ENCODE measurements at regions not wholly inside any gene's neighbourhood (a gene's known extent, or its start where the extent isn't known, plus 50 kb on each side); places are given as distances from the start of the nearest gene placed in this dataset.

DNA sequence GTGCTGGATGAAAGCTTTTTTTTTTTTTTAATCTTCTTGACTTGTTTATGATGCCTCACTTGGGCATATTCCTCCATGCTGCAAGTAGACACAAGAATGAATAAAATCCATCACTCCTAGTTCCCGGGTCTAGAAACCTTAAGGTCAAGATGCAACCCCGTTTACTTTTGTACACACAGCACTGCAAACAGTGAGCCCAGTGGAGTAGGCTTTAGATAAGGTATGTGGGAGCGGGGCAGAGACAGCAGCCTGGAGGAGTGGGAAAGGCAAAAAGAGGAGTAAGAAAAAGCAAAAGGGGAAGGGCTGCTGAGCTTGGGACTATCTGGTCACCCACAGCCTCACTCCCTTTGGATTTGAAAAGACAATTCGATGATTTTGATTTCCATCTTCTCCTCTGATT, 429.8 kb upstream of the ARGLU1 start:
- H3K27ac ChIP-seq (ENCODE audit: low read length), result peak overlapping the region; percentile 38
- no peaks in the 10 kb centered on the region for H3K36me3 ChIP-seq (ENCODE audit: insufficient read depth, low read length)
- TF ChIP-seq RAD21 (conservative IDR thresholded peaks at IDR 0.05) (no peak), POLR2AphosphoS5 (IDR thresholded peaks at IDR 0.05) (no peak), SMC3 (conservative IDR thresholded peaks at IDR 0.05; ENCODE audit: poor library complexity) (no peak), TAF1 (IDR thresholded peaks at IDR 0.05; ENCODE audit: low read depth) (no peak), EP300 (conservative IDR thresholded peaks at IDR 0.05; ENCODE audit: poor library complexity, severe bottlenecking) (no peak), EZH2 (IDR thresholded peaks at IDR 0.05; ENCODE audit: borderline replicate concordance, insufficient read depth, low read length, poor library complexity, severe bottlenecking) (no peak), MXI1 (conservative IDR thresholded peaks at IDR 0.05; ENCODE audit: poor library complexity, severe bottlenecking) (no peak)
- TF ChIP-seq, protein P1, sequence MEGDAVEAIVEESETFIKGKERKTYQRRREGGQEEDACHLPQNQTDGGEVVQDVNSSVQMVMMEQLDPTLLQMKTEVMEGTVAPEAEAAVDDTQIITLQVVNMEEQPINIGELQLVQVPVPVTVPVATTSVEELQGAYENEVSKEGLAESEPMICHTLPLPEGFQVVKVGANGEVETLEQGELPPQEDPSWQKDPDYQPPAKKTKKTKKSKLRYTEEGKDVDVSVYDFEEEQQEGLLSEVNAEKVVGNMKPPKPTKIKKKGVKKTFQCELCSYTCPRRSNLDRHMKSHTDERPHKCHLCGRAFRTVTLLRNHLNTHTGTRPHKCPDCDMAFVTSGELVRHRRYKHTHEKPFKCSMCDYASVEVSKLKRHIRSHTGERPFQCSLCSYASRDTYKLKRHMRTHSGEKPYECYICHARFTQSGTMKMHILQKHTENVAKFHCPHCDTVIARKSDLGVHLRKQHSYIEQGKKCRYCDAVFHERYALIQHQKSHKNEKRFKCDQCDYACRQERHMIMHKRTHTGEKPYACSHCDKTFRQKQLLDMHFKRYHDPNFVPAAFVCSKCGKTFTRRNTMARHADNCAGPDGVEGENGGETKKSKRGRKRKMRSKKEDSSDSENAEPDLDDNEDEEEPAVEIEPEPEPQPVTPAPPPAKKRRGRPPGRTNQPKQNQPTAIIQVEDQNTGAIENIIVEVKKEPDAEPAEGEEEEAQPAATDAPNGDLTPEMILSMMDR (IDR thresholded peaks at IDR 0.05; ENCODE audit: poor library complexity, severe bottlenecking), result no peak
- TF ChIP-seq, protein P2, sequence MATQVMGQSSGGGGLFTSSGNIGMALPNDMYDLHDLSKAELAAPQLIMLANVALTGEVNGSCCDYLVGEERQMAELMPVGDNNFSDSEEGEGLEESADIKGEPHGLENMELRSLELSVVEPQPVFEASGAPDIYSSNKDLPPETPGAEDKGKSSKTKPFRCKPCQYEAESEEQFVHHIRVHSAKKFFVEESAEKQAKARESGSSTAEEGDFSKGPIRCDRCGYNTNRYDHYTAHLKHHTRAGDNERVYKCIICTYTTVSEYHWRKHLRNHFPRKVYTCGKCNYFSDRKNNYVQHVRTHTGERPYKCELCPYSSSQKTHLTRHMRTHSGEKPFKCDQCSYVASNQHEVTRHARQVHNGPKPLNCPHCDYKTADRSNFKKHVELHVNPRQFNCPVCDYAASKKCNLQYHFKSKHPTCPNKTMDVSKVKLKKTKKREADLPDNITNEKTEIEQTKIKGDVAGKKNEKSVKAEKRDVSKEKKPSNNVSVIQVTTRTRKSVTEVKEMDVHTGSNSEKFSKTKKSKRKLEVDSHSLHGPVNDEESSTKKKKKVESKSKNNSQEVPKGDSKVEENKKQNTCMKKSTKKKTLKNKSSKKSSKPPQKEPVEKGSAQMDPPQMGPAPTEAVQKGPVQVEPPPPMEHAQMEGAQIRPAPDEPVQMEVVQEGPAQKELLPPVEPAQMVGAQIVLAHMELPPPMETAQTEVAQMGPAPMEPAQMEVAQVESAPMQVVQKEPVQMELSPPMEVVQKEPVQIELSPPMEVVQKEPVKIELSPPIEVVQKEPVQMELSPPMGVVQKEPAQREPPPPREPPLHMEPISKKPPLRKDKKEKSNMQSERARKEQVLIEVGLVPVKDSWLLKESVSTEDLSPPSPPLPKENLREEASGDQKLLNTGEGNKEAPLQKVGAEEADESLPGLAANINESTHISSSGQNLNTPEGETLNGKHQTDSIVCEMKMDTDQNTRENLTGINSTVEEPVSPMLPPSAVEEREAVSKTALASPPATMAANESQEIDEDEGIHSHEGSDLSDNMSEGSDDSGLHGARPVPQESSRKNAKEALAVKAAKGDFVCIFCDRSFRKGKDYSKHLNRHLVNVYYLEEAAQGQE (IDR thresholded peaks at IDR 0.05; ENCODE audit: borderline replicate concordance), result no peak
- no peak overlapping the region for H3K4me3 ChIP-seq (ENCODE audit: low read length)
- no peaks in the 10 kb centered on the region for H4K20me1 ChIP-seq (ENCODE audit: insufficient read depth)
- no peaks in the 10 kb centered on the region for H3K9me3 ChIP-seq (ENCODE audit: low read length)
- H3K79me2 ChIP-seq (replicated peaks; ENCODE audit: insufficient read depth, low read length), result no peaks in the 10 kb centered on the region
- no peak overlapping the region for H3K9ac ChIP-seq (ENCODE audit: low read length)
- no peak overlapping the region for H2AFZ ChIP-seq (ENCODE audit: low read depth, low read length)
- no peak overlapping the region for H3K4me2 ChIP-seq (ENCODE audit: low read length)
- H3K27me3 ChIP-seq (ENCODE audit: insufficient read depth, low read depth, low read length), result no peaks in the 10 kb centered on the region
- no peaks in the 10 kb centered on the region for H3F3A ChIP-seq (ENCODE audit: insufficient read depth, low read length, poor library complexity, severe bottlenecking)
- H3K9me2 ChIP-seq (ENCODE audit: insufficient read depth, low read length), result no peaks in the 10 kb centered on the region

DNA sequence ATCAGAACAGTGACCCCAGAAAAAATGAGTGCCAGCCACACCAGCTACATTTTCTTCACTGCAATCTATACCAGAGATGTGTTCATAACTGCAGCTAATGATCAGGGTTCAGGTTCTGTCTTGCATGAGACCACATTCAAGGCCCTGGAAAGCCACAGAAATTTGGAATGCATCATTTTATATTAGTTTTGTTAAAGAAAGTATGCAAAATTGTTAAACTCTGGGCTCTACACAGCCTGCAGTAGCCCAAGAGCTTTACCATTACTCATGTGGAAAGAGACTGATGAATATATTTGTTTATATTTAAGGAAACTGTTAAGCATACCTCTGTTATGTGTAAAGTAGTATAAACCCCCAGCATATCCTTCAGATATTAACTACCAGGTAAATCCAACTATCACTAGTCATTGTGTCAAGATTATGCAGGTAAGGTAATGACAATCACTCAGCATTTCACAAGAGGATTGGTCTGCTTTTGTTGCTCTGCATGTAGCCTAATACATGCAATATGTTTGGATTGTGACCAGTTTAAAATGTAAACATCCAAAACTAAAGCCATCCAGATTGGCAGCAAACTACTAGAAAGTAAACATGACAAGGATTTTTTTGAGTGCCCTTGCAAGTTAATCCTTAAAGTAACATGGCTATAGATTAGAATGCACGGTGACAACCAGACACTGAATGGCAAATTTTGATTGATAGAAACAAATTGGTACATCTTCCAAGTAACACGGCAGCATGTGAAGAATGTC, 429.1 kb upstream of the ARGLU1 start:
- TF ChIP-seq, protein P1 (IDR thresholded peaks at IDR 0.05; ENCODE audit: poor library complexity, severe bottlenecking), result no peak
- no peak for TF ChIP-seq RAD21 (conservative IDR thresholded peaks at IDR 0.05)
- no peak for TF ChIP-seq MXI1 (conservative IDR thresholded peaks at IDR 0.05; ENCODE audit: poor library complexity, severe bottlenecking)
- TF ChIP-seq EZH2 (IDR thresholded peaks at IDR 0.05; ENCODE audit: borderline replicate concordance, insufficient read depth, low read length, poor library complexity, severe bottlenecking), result no peak
- Histone ChIP-seq H3K36me3 (ENCODE audit: insufficient read depth, low read length) (no peaks in the 10 kb centered on the region), H3K4me2 (ENCODE audit: low read length) (no peak overlapping the region)

More for the DNA sequence above, 429.1 kb upstream of the ARGLU1 start:
- H3K79me2 ChIP-seq (replicated peaks; ENCODE audit: insufficient read depth, low read length), result no peaks in the 10 kb centered on the region
- H3K27ac ChIP-seq (ENCODE audit: low read length), result no peak overlapping the region
- H3K27me3 ChIP-seq (ENCODE audit: insufficient read depth, low read depth, low read length), result no peaks in the 10 kb centered on the region
- no peak overlapping the region for H3K9ac ChIP-seq (ENCODE audit: low read length)
- no peak overlapping the region for H3K4me3 ChIP-seq (ENCODE audit: low read length)
- H3K9me2 ChIP-seq (ENCODE audit: insufficient read depth, low read length), result no peaks in the 10 kb centered on the region
- no peaks in the 10 kb centered on the region for H3K9me3 ChIP-seq (ENCODE audit: low read length)
- no peak overlapping the region for H2AFZ ChIP-seq (ENCODE audit: low read depth, low read length)
- H4K20me1 ChIP-seq (ENCODE audit: insufficient read depth), result no peaks in the 10 kb centered on the region
- no peaks in the 10 kb centered on the region for H3F3A ChIP-seq (ENCODE audit: insufficient read depth, low read length, poor library complexity, severe bottlenecking)

Measured in neural cell (in vitro differentiated cells).